ENCODE measurements at regions not wholly inside any gene's neighbourhood (a gene's known extent, or its start where the extent isn't known, plus 50 kb on each side); places are given as distances from the start of the nearest gene placed in this dataset.

DNA sequence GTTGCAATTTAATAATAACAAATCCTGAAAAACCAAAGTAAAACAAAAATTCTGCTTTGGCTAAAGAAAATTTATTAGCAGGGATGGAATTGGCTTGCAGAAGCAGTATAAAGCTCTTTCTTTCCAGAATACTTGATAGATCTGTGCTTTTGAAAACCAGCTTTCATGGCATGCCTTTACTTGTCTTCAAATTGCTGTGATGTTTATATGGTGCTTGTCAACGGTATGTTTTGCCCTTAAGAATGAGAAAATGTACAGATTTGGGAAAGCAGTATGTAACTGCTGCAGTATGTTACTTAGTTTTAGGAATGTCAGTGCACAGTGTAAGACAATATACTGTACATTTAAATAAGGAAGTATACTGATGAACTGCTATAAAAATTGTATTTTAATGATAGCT, 120.8 kb upstream of the PCDH20 start:
- H3K27me3 ChIP-seq (ENCODE audit: control insufficient read depth in 2 of 2, insufficient read depth in 2 of 2, low read length in 2 of 2) = no peaks in the 10 kb centered on the region
- no peak overlapping the region for H3K27ac ChIP-seq (ENCODE audit: insufficient read depth, low read depth, low read length)
- intact Hi-C loops (cut with micrococcal nuclease) = no loop called here
- H3K79me2 ChIP-seq (ENCODE audit: control insufficient read depth, insufficient read depth, low read length) = no peaks in the 10 kb centered on the region
- no peak for FAIRE-seq
- H2AFZ ChIP-seq (ENCODE audit: low read depth, low read length) = no peak overlapping the region
- DNase-seq (ENCODE audit: low read depth, low spot score) = no peak
- no peaks in the 10 kb centered on the region for H3K36me3 ChIP-seq (ENCODE audit: control insufficient read depth in 2 of 2, extremely low read depth in 1 of 2, insufficient read depth in 2 of 2, low read length in 2 of 2)
- H3K9me1 ChIP-seq (replicated peaks; ENCODE audit: control insufficient read depth, extremely low read depth, insufficient read depth, low read length) = no peaks in the 10 kb centered on the region
- ChIA-PET POLR2A (no interaction called here), CTCF (no interaction called here)
- dilution Hi-C loops (cut with MboI; ENCODE audit: extremely low pct_ligation_motif_present, low sequenced_read_pairs) = no loop called here
- H3K4me1 ChIP-seq (ENCODE audit: control insufficient read depth, extremely low read depth, insufficient read depth, low read length) = no peaks in the 10 kb centered on the region
- no peaks in the 10 kb centered on the region for H3K9me3 ChIP-seq (replicated peaks; ENCODE audit: control insufficient read depth, insufficient read depth, low read length)
- H3K4me3 ChIP-seq (replicated peaks in 1 of 3; ENCODE audit: insufficient read depth in 1 of 3, low read depth in 1 of 3, low read length in 3 of 3) = no peak overlapping the region
- H4K20me1 ChIP-seq (replicated peaks; ENCODE audit: control insufficient read depth, extremely low read depth, insufficient read depth, low read length) = no peaks in the 10 kb centered on the region
- no peak overlapping the region for H3K4me2 ChIP-seq (ENCODE audit: insufficient read depth, low read length)
- H3K9ac ChIP-seq (replicated peaks; ENCODE audit: extremely low read depth, insufficient read depth, low read length) = no peak overlapping the region
- BruUV-seq (replicated peaks) = no TSS peak
- TF ChIP-seq MYC (IDR thresholded peaks at IDR 0.05; ENCODE audit: low read depth, low read length) = no peak
- TF ChIP-seq, protein P1, sequence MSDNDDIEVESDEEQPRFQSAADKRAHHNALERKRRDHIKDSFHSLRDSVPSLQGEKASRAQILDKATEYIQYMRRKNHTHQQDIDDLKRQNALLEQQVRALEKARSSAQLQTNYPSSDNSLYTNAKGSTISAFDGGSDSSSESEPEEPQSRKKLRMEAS (IDR thresholded peaks at IDR 0.05; ENCODE audit: insufficient read depth, insufficient read length) = no peak
- no peak for TF ChIP-seq FOS (IDR thresholded peaks at IDR 0.05; ENCODE audit: borderline replicate concordance, insufficient read depth, low read length)
- TF ChIP-seq, protein P2, sequence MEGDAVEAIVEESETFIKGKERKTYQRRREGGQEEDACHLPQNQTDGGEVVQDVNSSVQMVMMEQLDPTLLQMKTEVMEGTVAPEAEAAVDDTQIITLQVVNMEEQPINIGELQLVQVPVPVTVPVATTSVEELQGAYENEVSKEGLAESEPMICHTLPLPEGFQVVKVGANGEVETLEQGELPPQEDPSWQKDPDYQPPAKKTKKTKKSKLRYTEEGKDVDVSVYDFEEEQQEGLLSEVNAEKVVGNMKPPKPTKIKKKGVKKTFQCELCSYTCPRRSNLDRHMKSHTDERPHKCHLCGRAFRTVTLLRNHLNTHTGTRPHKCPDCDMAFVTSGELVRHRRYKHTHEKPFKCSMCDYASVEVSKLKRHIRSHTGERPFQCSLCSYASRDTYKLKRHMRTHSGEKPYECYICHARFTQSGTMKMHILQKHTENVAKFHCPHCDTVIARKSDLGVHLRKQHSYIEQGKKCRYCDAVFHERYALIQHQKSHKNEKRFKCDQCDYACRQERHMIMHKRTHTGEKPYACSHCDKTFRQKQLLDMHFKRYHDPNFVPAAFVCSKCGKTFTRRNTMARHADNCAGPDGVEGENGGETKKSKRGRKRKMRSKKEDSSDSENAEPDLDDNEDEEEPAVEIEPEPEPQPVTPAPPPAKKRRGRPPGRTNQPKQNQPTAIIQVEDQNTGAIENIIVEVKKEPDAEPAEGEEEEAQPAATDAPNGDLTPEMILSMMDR (IDR thresholded peaks at IDR 0.05; ENCODE audit: extremely low read depth in 1 of 2, insufficient read depth in 1 of 2, low read depth in 1 of 2, low read length in 2 of 2) = no peak
- TF ChIP-seq GATA2 (IDR thresholded peaks at IDR 0.05; ENCODE audit: insufficient read depth, insufficient read length, low read depth, low read length) = no peak
- no peak for TF ChIP-seq POLR2A (IDR thresholded peaks at IDR 0.05; ENCODE audit: low read depth, low read length)
- no peak for TF ChIP-seq JUN (IDR thresholded peaks at IDR 0.05; ENCODE audit: borderline replicate concordance, insufficient read depth, insufficient read length, low read depth)
- TF ChIP-seq POLR2AphosphoS5 (IDR thresholded peaks at IDR 0.05; ENCODE audit: insufficient read depth, low read depth, low read length) = no peak
- no peak for TF ChIP-seq EZH2 (IDR thresholded peaks at IDR 0.05; ENCODE audit: borderline replicate concordance, low read depth, low read length, severe bottlenecking)

Data from endothelial cell of umbilical vein (primary cell).